ENCODE measurements at regions not wholly inside any gene's neighbourhood (a gene's known extent, or its start where the extent isn't known, plus 50 kb on each side); places are given as distances from the start of the nearest gene placed in this dataset.

DNA sequence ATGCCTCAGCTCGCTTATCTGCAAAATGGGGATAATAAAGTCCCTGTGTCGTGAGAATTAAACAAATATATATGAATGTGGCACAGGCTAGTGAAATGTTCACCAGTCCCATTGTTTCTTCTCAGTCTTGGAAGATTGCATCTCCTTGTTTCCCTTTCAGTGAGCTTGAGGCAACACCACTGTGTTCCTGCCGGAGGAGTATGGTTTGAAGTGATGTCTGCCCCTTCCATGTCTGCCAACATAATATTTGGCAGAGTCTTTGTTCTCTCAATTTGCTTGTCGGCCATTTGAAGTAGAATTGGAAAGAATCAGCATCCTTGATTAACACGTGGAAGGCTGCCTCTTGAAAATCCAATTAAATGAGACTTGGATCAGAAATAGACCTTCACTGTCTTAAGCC, 1088.5 kb upstream of the INTU start:
- Histone ChIP-seq H3K4me2 (ENCODE audit: control insufficient read depth, insufficient read depth) (no peak overlapping the region), H3K9me3 (replicated peaks; ENCODE audit: control insufficient read depth, insufficient read depth, low read length) (no peaks in the 10 kb centered on the region), H3K4me1 (ENCODE audit: control insufficient read depth, insufficient read depth, low read length) (no peaks in the 10 kb centered on the region), H4K20me1 (ENCODE audit: control insufficient read depth, insufficient read depth) (no peaks in the 10 kb centered on the region), H3K27ac (ENCODE audit: control insufficient read depth, insufficient read depth) (no peak overlapping the region), H3K4me3 (no peak overlapping the region), H3K79me2 (ENCODE audit: control insufficient read depth, insufficient read depth, low read length) (no peaks in the 10 kb centered on the region), H2AFZ (ENCODE audit: control insufficient read depth, low read depth, low read length) (no peak overlapping the region), H3K36me3 (ENCODE audit: control insufficient read depth in 2 of 2, insufficient read depth in 2 of 2, low read length in 1 of 2) (no peaks in the 10 kb centered on the region), H3K9ac (ENCODE audit: control insufficient read depth, insufficient read depth, low read length) (no peak overlapping the region), H3K27me3 (replicated peaks in 1 of 2; ENCODE audit: control insufficient read depth in 2 of 2, insufficient read depth in 2 of 2, low read length in 1 of 2) (no peaks in the 10 kb centered on the region)
- intact Hi-C loops (cut with micrococcal nuclease; ENCODE audit: unreplicated experiment), result no loop called here
- no TSS peak for BruUV-seq (replicated peaks)
- in situ Hi-C loops (cut with MboI), result no loop called here
- ChIA-PET SMC1A (ENCODE audit: uncharacterized antibody, unreplicated experiment) (no interaction called here), POLR2A (no interaction called here), RAD21 (ENCODE audit: unreplicated experiment) (no interaction called here), CTCF (interaction anchor here (0.8 kb wide), 2 partner anchors 8 to 128 kb away, joined by 3 read pairs; no protein-coding TSS in a partner anchor)
- no peak for FAIRE-seq
- WGBS (ENCODE audit: insufficient coverage, insufficient replicate concordance, low lambda C conversion rate, missing lambda C conversion rate), result 2% methylated on average over 5 of the region's 5 CpGs
- ATAC-seq, result no peak
- DNase-seq (ENCODE audit: low read depth, low spot score), result no peak
- TF ChIP-seq, protein P1, sequence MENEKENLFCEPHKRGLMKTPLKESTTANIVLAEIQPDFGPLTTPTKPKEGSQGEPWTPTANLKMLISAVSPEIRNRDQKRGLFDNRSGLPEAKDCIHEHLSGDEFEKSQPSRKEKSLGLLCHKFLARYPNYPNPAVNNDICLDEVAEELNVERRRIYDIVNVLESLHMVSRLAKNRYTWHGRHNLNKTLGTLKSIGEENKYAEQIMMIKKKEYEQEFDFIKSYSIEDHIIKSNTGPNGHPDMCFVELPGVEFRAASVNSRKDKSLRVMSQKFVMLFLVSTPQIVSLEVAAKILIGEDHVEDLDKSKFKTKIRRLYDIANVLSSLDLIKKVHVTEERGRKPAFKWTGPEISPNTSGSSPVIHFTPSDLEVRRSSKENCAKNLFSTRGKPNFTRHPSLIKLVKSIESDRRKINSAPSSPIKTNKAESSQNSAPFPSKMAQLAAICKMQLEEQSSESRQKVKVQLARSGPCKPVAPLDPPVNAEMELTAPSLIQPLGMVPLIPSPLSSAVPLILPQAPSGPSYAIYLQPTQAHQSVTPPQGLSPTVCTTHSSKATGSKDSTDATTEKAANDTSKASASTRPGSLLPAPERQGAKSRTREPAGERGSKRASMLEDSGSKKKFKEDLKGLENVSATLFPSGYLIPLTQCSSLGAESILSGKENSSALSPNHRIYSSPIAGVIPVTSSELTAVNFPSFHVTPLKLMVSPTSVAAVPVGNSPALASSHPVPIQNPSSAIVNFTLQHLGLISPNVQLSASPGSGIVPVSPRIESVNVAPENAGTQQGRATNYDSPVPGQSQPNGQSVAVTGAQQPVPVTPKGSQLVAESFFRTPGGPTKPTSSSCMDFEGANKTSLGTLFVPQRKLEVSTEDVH (IDR thresholded peaks at IDR 0.05; ENCODE audit: low read depth, partially characterized antibody), result no peak
- TF ChIP-seq MXI1 (IDR thresholded peaks at IDR 0.05; ENCODE audit: low read depth, low read length) (no peak), RBBP5 (conservative IDR thresholded peaks at IDR 0.05) (no peak), BCL11A (IDR thresholded peaks at IDR 0.05; ENCODE audit: low read depth, low read length) (no peak), IRF4 (IDR thresholded peaks at IDR 0.05; ENCODE audit: low read depth, low read length) (no peak), GATAD2B (conservative IDR thresholded peaks at IDR 0.05; ENCODE audit: low read depth) (no peak), YY1 (IDR thresholded peaks at IDR 0.05; ENCODE audit: low read depth, low read length) (no peak), STAT3 (IDR thresholded peaks at IDR 0.05; ENCODE audit: low read depth, low read length) (no peak), YBX1 (IDR thresholded peaks at IDR 0.05) (no peak), SPI1 (IDR thresholded peaks at IDR 0.05; ENCODE audit: borderline replicate concordance, insufficient read depth, low read depth, low read length) (no peak), MEF2B (IDR thresholded peaks at IDR 0.05; ENCODE audit: partially characterized antibody, poor library complexity, severe bottlenecking) (no peak), JUNB (IDR thresholded peaks at IDR 0.05) (no peak), CREM (IDR thresholded peaks at IDR 0.05; ENCODE audit: low read depth) (no peak), TBL1XR1 (IDR thresholded peaks at IDR 0.05; ENCODE audit: low read depth, low read length) (no peak), EP300 (IDR thresholded peaks at IDR 0.05; ENCODE audit: borderline replicate concordance in 1 of 2, control insufficient read depth in 1 of 2, low read depth in 2 of 2, low read length in 2 of 2) (no peak), WRNIP1 (IDR thresholded peaks at IDR 0.05; ENCODE audit: borderline replicate concordance, low read depth, low read length) (no peak)
- TF ChIP-seq, protein P2, sequence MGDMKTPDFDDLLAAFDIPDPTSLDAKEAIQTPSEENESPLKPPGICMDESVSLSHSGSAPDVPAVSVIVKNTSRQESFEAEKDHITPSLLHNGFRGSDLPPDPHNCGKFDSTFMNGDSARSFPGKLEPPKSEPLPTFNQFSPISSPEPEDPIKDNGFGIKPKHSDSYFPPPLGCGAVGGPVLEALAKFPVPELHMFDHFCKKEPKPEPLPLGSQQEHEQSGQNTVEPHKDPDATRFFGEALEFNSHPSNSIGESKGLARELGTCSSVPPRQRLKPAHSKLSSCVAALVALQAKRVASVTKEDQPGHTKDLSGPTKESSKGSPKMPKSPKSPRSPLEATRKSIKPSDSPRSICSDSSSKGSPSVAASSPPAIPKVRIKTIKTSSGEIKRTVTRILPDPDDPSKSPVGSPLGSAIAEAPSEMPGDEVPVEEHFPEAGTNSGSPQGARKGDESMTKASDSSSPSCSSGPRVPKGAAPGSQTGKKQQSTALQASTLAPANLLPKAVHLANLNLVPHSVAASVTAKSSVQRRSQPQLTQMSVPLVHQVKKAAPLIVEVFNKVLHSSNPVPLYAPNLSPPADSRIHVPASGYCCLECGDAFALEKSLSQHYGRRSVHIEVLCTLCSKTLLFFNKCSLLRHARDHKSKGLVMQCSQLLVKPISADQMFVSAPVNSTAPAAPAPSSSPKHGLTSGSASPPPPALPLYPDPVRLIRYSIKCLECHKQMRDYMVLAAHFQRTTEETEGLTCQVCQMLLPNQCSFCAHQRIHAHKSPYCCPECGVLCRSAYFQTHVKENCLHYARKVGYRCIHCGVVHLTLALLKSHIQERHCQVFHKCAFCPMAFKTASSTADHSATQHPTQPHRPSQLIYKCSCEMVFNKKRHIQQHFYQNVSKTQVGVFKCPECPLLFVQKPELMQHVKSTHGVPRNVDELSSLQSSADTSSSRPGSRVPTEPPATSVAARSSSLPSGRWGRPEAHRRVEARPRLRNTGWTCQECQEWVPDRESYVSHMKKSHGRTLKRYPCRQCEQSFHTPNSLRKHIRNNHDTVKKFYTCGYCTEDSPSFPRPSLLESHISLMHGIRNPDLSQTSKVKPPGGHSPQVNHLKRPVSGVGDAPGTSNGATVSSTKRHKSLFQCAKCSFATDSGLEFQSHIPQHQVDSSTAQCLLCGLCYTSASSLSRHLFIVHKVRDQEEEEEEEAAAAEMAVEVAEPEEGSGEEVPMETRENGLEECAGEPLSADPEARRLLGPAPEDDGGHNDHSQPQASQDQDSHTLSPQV (IDR thresholded peaks at IDR 0.05), result no peak
- TF ChIP-seq, protein P3, sequence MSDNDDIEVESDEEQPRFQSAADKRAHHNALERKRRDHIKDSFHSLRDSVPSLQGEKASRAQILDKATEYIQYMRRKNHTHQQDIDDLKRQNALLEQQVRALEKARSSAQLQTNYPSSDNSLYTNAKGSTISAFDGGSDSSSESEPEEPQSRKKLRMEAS (IDR thresholded peaks at IDR 0.05; ENCODE audit: low read depth, low read length), result no peak
- TF ChIP-seq, protein P4, sequence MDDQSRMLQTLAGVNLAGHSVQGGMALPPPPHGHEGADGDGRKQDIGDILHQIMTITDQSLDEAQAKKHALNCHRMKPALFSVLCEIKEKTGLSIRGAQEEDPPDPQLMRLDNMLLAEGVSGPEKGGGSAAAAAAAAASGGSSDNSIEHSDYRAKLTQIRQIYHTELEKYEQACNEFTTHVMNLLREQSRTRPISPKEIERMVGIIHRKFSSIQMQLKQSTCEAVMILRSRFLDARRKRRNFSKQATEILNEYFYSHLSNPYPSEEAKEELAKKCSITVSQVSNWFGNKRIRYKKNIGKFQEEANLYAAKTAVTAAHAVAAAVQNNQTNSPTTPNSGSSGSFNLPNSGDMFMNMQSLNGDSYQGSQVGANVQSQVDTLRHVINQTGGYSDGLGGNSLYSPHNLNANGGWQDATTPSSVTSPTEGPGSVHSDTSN (IDR thresholded peaks at IDR 0.05; ENCODE audit: insufficient replicate concordance, low read depth, low read length), result no peak
